ENCODE measurements at regions not wholly inside any gene's neighbourhood (a gene's known extent, or its start where the extent isn't known, plus 50 kb on each side); places are given as distances from the start of the nearest gene placed in this dataset.

GRCh38 chr12:61232040-61232439 lies 1028.2 kb upstream of the USP15 start:
- no peak overlapping the region for H2AFZ ChIP-seq (ENCODE audit: control insufficient read depth, low read length)

GRCh38 chr12:61250303-61250702 lies 1009.9 kb upstream of the USP15 start:
- Histone ChIP-seq H3K4me3 (ENCODE audit: control insufficient read depth in 2 of 3, extremely low read depth in 1 of 3, insufficient read depth in 2 of 3, low read depth in 1 of 3, low read length in 3 of 3) (no peak overlapping the region), H3K9ac (ENCODE audit: control insufficient read depth, extremely low read depth, insufficient read depth, low read length) (no peak overlapping the region), H3K27me3 (ENCODE audit: control insufficient read depth, extremely low read depth, insufficient read depth, low read length) (no peaks in the 10 kb centered on the region), H3K79me2 (ENCODE audit: control insufficient read depth, insufficient read depth, low read length) (no peaks in the 10 kb centered on the region), H3K4me2 (ENCODE audit: control insufficient read depth, extremely low read depth, insufficient read depth, low read depth, low read length) (no peak overlapping the region), H3K9me3 (ENCODE audit: control insufficient read depth, low read depth, low read length) (peaks cover 1% of the 10 kb centered on the region), H2AFZ (ENCODE audit: control insufficient read depth, low read length) (no peak overlapping the region), H3K36me3 (ENCODE audit: control insufficient read depth in 2 of 2, extremely low read depth in 1 of 2, insufficient read depth in 2 of 2, low read length in 2 of 2) (no peaks in the 10 kb centered on the region), H3K4me1 (ENCODE audit: control insufficient read depth, extremely low read depth, insufficient read depth, low read length) (no peaks in the 10 kb centered on the region), H4K20me1 (ENCODE audit: control insufficient read depth, extremely low read depth, insufficient read depth, low read length) (no peaks in the 10 kb centered on the region), H3K27ac (ENCODE audit: control insufficient read depth, insufficient read depth, low read length) (no peak overlapping the region), H3K9me1 (ENCODE audit: control insufficient read depth, extremely low read depth, insufficient read depth, low read length) (no peaks in the 10 kb centered on the region)
- TF ChIP-seq EZH2 (IDR thresholded peaks at IDR 0.05; ENCODE audit: low read length) (no peak), CTCF (optimal IDR thresholded peaks at IDR 0.05 in 1 of 3, IDR thresholded peaks at IDR 0.05 in 1 of 3, conservative IDR thresholded peaks at IDR 0.05 in 1 of 3; ENCODE audit: extremely low read depth in 1 of 3, insufficient read depth in 2 of 3, low read length in 3 of 3) (no peak)
- FAIRE-seq, result no peak
- dilution Hi-C loops (cut with MboI; ENCODE audit: extremely low pct_ligation_motif_present, low sequenced_read_pairs), result no loop called here
- DNase-seq (ENCODE audit: low read depth, low spot score), result no peak

More at GRCh38 chr12:61232040-61232439, 1028.2 kb upstream of the USP15 start:
- Histone ChIP-seq H3K27me3 (ENCODE audit: control insufficient read depth, extremely low read depth, insufficient read depth, low read length) (no peaks in the 10 kb centered on the region), H3K9me3 (ENCODE audit: control insufficient read depth, low read depth, low read length) (no peaks in the 10 kb centered on the region), H3K36me3 (ENCODE audit: control insufficient read depth in 2 of 2, extremely low read depth in 1 of 2, insufficient read depth in 2 of 2, low read length in 2 of 2) (no peaks in the 10 kb centered on the region), H3K9me1 (ENCODE audit: control insufficient read depth, extremely low read depth, insufficient read depth, low read length) (no peaks in the 10 kb centered on the region), H4K20me1 (ENCODE audit: control insufficient read depth, extremely low read depth, insufficient read depth, low read length) (no peaks in the 10 kb centered on the region), H3K4me2 (ENCODE audit: control insufficient read depth, extremely low read depth, insufficient read depth, low read depth, low read length) (no peak overlapping the region), H3K79me2 (ENCODE audit: control insufficient read depth, insufficient read depth, low read length) (no peaks in the 10 kb centered on the region), H3K9ac (ENCODE audit: control insufficient read depth, extremely low read depth, insufficient read depth, low read length) (no peak overlapping the region), H3K27ac (ENCODE audit: control insufficient read depth, insufficient read depth, low read length) (no peak overlapping the region), H3K4me3 (ENCODE audit: control insufficient read depth in 2 of 3, extremely low read depth in 1 of 3, insufficient read depth in 2 of 3, low read depth in 1 of 3, low read length in 3 of 3) (no peak overlapping the region), H3K4me1 (ENCODE audit: control insufficient read depth, extremely low read depth, insufficient read depth, low read length) (no peaks in the 10 kb centered on the region)
- no peak for TF ChIP-seq CTCF (optimal IDR thresholded peaks at IDR 0.05 in 1 of 3, IDR thresholded peaks at IDR 0.05 in 1 of 3, conservative IDR thresholded peaks at IDR 0.05 in 1 of 3; ENCODE audit: extremely low read depth in 1 of 3, insufficient read depth in 2 of 3, low read length in 3 of 3)
- TF ChIP-seq EZH2 (IDR thresholded peaks at IDR 0.05; ENCODE audit: low read length), result no peak
- DNase-seq (ENCODE audit: low read depth, low spot score) (no peak), FAIRE-seq (no peak)
- dilution Hi-C loops (cut with MboI; ENCODE audit: extremely low pct_ligation_motif_present, low sequenced_read_pairs), result no loop called here
